ENCODE measurements at regions not wholly inside any gene's neighbourhood (a gene's known extent, or its start where the extent isn't known, plus 50 kb on each side); places are given as distances from the start of the nearest gene placed in this dataset.

DNA sequence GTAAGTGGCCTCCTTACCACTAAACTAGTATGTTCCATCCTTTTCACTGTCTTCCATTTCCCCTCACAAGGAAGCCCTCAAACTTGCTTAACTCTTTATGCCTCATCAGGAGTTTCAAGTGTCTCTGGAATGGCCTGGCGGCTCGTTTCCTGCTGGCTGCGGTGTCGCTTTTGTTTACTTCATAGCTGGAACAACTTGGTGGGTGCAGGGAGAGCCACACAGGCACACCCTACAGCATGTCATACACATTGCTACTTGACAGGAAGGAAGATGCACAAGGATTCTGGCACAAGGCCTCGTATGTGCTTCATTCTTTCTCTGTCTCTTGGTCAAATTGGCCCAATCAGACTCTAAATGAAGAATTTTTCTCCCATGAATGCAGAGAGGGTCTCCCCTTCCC, 488.3 kb downstream of the FOXO1 start:
- DNase-seq = no peak

DNA sequence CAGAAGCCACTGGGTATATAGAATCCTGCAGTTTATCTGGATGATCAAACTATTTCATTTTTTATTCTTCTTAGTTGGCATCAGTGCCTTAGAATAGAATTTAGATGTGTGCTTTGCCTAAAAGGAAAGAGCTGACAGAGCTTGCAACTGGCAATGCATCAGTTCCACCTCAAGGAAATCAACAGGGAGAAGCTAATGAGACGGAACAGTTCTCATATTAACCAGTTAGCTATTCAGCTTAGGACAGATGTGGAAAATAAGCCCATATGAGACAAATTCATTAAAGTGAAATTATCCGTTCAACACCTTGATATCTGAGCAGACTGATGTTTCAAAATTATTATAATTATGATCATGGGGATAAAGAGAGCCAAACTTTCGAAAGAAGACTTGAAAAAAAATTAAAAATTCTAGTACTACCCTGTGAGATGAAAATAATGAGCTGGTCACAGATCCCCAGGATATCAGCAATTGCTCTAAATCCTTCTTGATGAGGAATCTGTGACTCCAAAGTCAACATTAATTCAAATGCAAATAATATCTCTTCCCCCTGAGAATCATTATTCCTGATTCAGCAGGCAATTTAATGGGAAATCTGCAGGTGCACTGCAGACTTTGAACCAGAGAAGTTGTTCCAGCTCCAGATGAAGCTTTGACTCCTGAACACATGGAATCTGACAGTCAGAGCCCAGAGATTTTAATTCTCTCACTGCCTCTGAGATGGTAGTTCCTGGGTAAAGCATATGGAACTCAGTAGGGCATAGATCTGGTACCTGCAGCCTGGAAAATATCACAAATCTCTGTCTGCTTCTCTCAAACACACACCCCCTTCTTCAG, 486.8 kb downstream of the FOXO1 start:
- DNase-seq = no peak

DNA sequence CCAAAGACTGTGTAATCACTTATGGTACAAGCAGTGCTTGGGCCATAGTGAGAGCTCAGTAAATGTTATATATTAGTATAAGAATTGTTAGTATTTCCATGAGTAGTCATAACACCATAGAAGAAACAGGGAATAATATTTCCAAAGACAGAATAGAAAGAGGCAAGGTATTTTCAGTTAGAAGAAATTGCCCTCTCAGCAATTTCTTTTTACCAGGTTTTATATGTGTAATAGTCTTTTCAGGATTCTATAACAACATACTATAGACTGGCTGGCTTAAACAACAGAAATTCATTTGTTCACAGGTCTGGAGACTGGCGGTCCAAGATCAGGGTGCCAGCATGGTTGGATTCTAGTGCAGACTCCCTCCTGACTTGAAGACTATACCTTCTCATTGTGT, 485.7 kb downstream of the FOXO1 start:
- no peak for DNase-seq

DNA sequence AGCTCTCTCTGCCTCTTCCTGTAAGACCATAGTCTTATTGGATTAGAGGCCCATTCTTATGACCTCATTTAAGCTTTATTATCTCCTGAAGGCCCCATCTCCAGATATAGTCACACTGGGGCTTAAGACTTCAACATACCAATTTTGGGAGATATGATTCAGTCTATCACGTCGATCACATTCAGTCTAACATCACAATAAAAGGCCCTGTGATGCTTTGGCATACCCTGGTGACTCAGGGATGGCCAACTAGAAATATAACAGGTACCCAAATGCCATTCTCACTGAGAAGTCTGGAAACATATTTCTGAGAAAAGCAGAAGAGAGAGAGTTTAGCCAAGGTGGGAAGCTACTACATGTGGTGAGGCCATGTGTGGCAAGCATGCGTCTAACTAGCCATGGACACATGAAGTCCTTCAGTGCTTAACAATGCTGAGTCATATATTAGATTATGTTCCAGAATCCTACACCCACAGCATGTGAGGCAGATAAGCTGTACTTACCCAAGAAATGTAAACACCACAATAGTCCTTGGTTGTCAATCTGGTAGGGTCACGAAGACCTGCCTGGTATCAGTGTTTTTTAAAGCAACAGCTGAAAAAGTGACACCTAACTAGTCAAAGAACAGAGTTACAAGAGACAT, 485.1 kb downstream of the FOXO1 start:
- no peak for DNase-seq

DNA sequence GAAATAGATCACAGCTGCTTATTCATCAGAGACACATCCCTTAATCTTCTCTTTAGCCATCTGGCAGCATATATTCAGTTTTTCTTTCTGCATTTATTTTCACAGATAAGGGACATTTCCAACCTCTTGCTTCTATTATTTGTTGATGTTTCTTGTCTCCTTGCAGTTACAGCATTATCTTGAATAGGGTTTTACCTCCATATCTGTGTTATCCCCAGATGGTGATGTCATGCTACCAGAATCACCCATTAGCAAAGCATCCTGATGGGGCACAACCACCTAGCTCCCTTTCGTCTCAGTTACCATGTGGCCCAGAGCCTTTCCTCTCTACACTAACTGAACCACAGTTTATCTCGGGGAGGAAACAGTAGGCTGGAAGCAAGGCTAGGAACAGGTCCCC, 483.9 kb downstream of the FOXO1 start:
- no peak for DNase-seq

DNA sequence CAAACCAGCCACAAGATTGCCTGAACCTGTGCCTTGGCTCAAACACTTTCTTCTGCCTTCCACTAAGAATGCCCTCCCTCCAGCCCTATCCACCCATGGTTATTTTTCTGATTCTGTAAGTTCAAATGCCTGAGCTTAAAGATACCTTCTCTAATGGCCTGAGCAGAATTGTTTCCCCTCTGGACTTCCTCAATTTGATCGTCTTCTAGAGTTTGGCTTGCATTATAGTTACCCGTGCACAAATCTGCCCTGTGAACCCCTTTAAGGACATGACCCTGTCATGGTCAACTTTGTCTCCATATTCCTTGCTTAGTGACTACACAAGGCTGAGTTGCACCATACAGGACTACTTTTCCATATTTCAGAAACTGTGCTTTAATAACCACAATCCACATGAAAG, 481.0 kb downstream of the FOXO1 start:
- DNase-seq = no peak

DNA sequence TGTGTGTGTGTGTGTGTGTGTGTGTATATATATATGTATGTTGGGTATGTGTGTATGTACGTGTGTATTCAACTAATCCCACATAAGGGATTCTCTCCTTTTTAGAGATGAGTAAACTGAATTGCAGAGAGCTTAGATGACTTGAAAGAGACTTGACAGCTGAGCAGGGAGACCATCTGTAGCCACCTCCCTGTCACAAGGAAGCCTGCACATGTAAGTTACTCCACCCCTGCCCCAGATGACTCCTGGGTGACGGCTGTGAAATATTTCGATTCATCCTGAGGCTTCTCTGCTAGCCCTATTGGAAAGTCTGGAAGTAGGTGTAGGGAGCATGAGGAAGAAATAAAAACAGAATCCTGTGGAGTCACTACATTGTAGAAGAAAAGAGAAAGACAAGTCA, 480.4 kb downstream of the FOXO1 start:
- DNase-seq = no peak

DNA sequence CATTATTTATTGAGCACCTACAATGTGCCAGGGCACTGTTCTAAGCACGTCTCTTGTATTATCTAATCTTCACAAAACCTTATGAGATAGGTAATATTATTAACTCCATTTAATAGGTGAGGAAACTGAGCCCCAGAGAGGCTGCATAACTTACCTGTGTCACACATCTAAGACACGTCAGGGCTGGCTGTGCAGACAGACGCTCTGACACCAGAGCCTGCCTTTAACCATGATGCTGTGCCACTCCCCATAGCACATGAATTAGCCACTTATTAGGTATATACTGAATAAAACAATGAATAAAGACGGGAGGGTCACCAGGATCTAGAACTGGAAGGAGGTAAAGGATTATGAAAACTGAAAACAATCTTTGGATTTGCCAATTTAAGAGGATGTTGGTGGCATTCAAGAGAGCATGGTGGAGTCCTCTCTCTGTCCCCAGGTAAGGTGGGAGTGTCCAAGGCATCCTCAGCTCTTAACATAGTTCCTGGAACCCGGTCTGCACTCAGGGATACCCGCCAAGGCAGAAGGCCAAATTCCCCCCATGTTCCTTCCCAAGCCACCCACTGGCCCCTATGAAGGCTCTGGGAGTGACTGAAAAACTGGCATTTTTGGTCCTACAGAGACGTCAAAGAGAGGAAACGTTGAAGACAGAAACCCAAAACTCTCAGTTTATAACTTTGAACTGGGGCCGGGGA, 479.7 kb downstream of the FOXO1 start:
- no peak for DNase-seq

DNA sequence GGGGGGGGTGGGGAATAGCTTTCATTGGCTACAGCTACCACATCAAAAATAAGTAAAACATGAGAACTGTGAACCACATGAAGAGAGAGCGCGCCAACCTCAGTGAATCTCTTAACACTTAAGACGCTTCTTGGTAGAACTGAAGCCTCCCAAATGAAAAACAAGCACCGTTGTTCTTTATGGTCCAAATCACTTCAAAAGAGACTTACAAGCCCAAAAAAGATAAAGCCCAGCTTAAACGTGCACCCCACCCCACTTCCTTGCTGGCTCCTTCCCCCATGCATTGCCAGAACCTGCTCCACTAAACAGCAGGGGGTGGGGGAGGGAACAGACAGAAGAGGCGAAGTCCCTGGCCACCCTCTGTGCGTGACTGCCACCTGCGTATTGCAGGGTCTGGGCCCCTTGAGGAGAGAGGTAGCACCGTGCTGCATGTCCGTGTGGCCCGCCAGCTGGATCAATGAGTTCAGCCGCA, 479.1 kb downstream of the FOXO1 start:
- DNase-seq = peak; percentile 68

DNA sequence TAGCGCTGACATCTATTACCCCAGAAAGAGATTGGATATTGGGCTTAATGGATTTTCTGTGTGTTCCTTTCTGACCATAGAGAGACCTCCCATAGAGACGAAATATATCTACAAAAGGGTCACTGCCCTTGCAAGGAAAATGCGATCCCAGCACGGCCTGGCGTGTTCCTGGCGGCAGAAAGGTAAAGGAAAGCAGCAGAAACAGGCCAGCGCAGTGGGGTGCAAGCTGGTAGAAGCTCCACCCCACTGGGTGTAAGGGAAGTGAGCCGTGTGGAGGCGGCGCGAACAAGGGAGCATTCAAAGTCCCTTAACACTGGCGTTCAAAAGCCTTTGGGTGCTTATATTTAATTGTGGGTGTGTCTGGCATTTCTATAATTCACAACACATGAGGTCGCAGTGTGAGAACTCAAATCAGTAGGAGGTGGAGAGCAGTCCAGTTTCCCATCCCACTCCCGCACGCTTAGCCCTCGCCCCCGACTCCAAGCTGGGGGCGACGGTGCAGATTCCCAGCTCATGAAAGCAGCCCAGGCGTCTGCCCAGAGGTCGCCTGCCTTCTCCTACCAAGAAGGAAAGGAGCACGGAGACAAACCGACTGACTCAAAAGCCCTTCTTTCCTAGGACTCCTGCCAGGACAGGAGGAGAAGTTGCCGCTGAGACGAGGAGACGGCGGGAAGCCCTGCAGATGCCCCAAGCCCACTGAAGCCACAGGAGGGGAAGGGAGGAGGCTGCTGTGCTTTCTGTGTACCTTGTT, 478.4 kb downstream of the FOXO1 start:
- DNase-seq = peak; percentile 68

DNA sequence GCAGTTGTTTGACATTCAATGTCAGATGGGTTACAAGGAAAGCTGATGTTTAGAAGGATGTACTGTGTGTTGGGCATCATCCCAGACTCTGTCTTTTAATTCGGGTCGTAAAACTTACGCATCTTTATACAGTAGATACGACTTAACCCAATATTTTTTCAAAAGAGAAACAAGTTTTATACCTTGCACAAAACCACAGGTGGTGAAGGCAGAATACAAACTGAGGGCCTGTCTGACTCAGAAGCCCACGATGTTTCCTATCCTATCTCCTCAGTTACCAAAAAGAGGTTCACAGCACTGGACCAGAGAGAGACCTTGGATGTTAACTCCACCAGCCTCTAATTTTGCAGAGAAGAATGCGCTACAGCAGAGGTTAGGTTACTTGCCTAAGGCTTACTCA, 477.0 kb downstream of the FOXO1 start:
- peak; percentile 40 for DNase-seq

DNA sequence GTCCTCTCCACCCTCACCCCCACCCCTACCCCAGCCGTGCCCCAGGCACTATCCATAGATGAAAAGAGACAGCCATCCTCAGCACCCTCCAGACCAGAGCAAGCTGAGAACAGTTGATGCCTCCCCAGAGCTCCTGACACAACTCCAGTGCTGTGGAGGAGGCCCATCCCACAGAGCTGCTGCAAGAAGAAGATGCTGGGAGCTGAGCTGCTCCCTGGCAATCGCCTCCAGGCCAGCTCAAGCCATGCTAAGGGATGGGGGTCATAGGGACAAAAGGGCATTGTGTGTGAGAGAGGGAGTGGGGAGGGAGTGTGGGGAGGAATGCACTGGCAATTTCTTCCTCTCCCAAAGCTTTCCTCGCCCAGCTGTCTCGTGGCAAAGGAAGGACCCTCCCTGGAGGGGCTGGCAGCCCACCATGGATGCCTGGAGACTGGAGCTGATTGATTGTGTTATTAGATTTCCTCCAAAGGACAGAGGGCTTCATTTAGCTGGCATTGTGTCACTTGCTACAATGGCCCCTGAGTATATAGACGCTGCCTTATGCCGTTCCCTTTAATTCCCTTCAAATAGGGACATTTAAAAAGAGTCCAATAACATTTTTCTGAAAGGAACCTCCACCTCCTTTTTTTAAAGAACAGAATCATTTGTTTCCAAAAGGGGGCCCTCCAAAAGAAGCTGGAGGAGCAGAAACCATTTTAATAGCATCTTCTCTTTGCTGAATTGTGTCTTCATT, 476.4 kb downstream of the FOXO1 start:
- DNase-seq = no peak

DNA sequence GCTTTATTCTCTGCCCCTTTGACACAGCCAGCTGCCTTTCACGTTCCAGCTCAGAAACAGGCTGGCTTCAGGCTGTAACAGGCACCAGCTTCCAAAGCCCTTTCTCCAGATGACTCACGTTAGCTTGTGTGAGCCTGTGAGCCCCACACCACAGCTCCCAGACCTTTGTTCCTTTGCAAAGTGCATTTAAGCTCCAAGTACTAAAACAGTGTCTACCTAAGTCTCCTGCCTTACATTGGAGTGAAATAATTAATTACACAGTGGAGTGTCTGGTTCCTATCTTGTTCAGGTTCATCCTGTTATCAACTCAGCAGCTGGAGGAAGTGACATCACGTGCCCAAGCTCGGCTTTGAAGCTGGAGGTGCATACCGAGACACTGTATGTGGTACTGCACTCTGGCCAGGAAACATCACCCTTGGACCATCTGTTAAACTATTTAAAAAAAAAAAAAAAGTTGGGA, 475.8 kb downstream of the FOXO1 start:
- peak; percentile 77 for DNase-seq

DNA sequence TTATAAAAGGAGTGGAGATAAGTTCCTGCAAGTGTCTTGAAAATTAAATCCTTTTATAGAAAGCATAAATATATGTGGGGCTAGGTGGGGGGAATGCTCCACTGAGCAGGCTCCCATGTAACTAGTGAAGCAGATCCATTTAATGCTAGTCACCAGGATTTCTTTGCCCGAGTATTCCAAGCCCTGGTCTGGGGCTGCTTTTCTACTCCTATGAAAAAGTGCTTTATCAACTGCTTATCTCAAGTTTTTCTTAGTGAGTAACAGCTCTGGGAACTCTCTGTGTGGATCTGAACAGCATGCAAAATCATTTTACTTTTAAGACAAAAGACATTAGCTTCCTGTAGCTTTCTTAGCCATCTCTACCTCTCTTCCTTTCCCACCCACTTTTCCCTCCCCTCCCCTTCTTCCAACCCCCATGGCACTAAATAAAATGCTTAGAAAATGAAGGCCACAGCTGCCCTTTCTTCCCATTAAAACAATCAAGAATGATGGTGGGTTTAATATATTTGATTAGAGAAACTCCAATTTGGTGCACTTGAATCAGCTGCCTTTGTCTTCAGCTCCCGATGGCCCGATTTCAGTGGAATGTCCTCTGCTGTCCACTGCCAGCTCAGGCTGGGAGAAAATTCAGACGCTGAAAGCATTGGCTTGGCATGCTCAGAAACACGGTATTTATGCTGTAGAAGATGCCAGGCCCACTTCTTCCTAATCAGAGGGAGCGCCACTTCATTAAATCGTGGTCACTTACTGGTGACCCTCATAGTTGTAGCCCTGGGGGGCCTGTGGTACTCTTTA, 475.1 kb downstream of the FOXO1 start:
- DNase-seq = no peak

DNA sequence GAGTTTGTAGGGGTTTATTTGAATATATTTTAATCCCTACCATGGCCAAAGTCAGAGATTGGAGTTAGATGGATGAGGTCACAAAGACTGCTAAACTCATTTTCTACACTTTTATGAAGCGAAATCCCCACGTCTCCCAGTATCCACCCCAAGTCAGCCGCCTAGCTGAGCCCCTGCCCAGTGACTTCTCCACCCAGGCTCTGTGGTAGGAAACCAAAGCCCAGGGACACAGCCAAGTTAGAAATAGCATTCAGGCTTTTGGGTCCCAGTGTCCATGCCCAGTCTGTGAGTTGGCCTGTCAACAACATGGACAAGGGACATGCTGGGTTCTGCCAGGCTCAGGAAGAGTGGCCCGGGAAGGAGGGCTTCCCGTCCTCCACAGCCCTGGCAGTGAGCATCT, 474.0 kb downstream of the FOXO1 start:
- DNase-seq = no peak

DNA sequence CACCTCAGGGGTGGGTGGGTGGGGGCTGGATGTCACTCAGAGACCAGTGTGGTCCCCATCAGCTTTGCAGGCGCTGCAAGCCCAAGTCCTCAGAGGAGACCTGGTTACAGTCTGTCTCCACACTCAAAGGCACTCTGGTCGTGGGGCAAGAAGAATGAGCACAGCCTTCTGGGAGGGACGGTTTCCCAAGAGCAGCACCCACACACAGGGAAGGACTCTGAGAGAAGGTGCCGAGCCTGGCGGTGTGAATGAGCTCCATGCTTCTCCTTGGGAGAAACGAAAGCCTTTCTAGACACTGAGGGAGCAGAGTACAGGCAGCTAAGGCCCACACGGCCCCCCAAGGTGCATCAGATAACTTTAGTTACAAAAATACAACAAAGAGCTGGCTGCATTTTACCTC, 473.6 kb downstream of the FOXO1 start:
- no peak for DNase-seq

DNA sequence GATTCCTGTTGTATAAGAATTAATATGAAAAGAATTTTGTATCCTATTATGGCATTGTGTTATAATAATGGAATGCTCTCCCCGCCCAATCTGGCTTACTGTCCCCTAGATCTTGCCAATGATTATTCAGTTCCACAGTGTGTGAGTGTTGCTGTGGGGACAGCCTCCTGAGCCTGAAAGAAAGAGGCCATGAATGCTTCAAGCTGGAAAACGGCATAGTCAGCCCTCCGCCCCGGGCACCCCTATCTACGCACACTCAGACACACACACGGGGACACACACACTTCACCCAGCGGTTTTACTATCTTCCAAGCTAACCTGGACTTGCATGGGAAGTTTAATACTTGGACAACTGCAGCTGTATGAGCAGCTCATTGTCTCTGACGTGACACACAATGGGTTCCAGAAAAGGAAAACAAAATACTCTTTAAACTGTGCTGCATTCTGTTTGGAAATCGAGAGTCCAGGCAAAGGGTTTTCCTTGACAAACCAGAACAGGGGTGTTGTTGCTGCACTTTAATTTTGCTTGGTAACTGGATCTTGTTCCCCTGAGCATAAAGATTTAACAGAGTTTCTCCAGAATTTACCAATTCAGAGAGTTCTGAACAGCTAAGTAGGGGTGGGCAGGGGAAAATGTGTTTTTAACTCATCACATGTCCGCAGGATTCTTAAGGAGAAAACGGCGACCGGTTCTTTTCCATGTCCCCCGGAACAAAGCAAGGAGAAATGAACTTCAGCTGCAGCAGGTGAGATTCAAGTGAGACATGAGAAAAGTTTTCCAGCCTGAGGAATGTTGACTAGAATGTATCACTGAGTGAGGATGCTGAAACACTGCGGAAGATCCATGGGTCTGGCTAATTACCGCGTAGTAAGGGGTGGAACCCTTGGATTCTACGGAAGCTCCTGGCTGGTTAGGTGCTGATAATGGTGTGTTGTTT, 472.9 kb downstream of the FOXO1 start:
- no peak for DNase-seq

DNA sequence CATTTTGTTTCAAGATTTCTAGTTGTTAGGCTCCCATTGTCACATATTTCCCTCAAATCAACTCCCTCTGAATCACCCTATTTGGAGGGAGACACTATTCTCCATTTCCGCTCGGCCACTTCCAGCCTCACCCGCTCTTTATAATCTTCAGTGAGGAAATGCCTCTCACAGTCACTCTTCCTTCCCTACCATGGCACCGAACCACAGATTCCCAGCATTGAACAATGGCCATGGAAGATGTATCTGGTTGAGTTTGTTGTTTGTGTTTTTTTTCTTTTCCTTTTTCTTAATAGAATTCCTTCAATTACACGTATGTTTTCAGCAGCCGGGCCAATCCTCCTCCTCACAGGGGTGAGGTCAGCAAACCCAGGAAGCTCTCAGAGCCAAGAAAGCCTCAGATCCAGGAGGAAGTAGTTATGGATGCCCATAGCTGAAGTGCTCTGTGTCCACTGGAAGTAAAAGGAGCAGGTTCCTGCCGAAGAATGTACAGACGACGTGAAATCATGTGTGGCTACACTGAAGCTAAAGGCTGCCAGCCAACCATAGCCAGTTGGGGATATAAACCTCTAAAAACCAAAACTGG, 472.1 kb downstream of the FOXO1 start:
- no peak for DNase-seq

DNA sequence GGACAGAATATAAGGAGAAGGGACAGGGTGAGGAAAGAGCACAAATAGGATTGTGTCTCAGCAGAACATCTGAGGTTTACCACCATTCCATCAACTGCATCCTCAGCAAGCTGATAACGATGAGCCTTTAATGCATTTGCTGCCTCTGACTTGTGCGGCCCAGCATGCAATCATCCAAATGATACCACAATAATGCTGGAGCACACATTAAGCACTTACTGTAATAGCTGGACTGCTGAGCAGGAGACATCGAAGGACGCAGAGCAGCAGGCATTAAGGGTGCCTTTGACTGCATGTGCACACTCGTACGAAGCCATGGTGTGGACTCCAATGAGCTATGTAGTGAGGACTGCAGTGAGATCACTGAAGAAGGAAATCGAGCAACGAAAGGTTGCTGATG, 469.4 kb downstream of the FOXO1 start:
- DNase-seq = no peak

All from activated CD4-positive, alpha-beta T cell treated with anti-CD3 and anti-CD28 coated beads for 48 hours (primary cell).